Thyroid gland (tissue), 4 donors: ENCODE measurements at regions not wholly inside any gene's neighbourhood (a gene's known extent, or its start where the extent isn't known, plus 50 kb on each side); places are given as distances from the start of the nearest gene placed in this dataset.

Source experiments
- DNase-seq, 2 donors: peaks; one replicate each; pipeline ENCODE4 v3.0.0-alpha.2; 2019
- H3K27ac ChIP-seq, 3 donors: fragments of 200-600 bp; sonication (generic); 1 replicate in 2 of 3; 2 replicates in 1 of 3; pipeline ENCODE4 v1.5.1; 2016 to 2019; ENCODE audit warnings: mild to moderate bottlenecking in 1 of 3, moderate library complexity in 1 of 3
- H3K27me3 ChIP-seq: fragments of 200-600 bp; sonication (generic); one replicate; pipeline ENCODE4 v1.5.1; 2019
- H3K36me3 ChIP-seq, 2 donors: fragments of 200-600 bp; sonication (generic); one replicate each; pipeline ENCODE4 v1.5.1; 2016 to 2019
- H3K4me1 ChIP-seq, 2 donors: fragments of 200-600 bp; sonication (generic); one replicate each; pipeline ENCODE4 v1.5.1; 2017 to 2019
- H3K4me3 ChIP-seq, 3 donors: fragments of 200-600 bp; sonication (generic); replicated peaks in 1 of 3; 1 replicate in 2 of 3; 2 replicates in 1 of 3; pipeline ENCODE4 v1.5.1; 2016; ENCODE audit warnings: mild to moderate bottlenecking in 1 of 3
- H3K9me3 ChIP-seq: fragments of 200-600 bp; sonication (generic); one replicate; pipeline ENCODE4 v1.5.1; 2017
- POLR2A ChIP-seq, 2 donors: fragments of 450-650 bp; IDR thresholded peaks; one replicate each; pipeline ENCODE4 v1.6.1; 2017; ENCODE audit warnings: antibody characterized with exemption in 2 of 2, mild to moderate bottlenecking in 2 of 2, moderate library complexity in 1 of 2
- WGBS, 2 donors: methylation state at CpG; one replicate each; pipeline ENCODE4 v1.1.5; 2017; 5-methylcytosine and 5-hydroxymethylcytosine counted together
- intact Hi-C: fragments of 100-400 bp; cut with DNase I; formaldehyde crosslinking; loops from one replicate; pipeline ENCODE4 v1.15.1; 2023
- TF ChIP-seq, protein P1 (sequence below), 6 experiments: fragments of 200-600 bp in 3 of 6; fragments of 450-650 bp in 3 of 6; sonication (generic) in 3 of 6; IDR thresholded peaks; one replicate each; pipeline ENCODE4 v1.5.1; 2016 to 2019; ENCODE audit warnings: antibody characterized with exemption in 6 of 6, mild to moderate bottlenecking in 2 of 6, inconsistent platforms in 1 of 6, moderate library complexity in 1 of 6

DNA sequence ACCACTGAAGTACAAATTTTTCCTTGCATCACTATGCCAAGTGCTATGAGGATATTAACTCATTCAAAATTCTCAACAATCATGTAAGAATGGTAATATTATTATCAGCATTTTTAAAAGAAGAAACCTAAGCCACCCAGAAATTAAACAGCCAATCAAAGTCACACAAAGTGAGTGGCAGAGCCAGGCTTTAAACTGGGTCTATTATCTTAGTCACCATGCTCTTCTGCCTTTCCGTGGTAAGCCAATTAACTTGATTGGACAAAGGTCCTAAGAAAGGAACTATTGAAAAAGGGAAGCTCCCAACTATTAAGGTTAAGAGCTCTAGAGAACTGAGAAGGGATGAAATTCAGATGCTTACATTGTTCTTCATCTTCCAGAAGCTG, 111.5 kb downstream of the ASB9 start:
- intact Hi-C loops = no loop called here
- 76 to 83% methylated on average over 1 of the region's 1 CpG for WGBS, 2 donors
- Histone ChIP-seq H3K9me3 (no peaks in the 10 kb centered on the region), H3K36me3 (no peaks in the 10 kb centered on the region), H3K4me3 (no peak overlapping the region), H3K27ac (no peak overlapping the region), H3K4me1 (no peaks in the 10 kb centered on the region), H3K27me3 (no peaks in the 10 kb centered on the region)
- no peak for DNase-seq
- TF ChIP-seq POLR2A (IDR thresholded peaks at IDR 0.05) = no peak
- TF ChIP-seq, protein P1, sequence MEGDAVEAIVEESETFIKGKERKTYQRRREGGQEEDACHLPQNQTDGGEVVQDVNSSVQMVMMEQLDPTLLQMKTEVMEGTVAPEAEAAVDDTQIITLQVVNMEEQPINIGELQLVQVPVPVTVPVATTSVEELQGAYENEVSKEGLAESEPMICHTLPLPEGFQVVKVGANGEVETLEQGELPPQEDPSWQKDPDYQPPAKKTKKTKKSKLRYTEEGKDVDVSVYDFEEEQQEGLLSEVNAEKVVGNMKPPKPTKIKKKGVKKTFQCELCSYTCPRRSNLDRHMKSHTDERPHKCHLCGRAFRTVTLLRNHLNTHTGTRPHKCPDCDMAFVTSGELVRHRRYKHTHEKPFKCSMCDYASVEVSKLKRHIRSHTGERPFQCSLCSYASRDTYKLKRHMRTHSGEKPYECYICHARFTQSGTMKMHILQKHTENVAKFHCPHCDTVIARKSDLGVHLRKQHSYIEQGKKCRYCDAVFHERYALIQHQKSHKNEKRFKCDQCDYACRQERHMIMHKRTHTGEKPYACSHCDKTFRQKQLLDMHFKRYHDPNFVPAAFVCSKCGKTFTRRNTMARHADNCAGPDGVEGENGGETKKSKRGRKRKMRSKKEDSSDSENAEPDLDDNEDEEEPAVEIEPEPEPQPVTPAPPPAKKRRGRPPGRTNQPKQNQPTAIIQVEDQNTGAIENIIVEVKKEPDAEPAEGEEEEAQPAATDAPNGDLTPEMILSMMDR (IDR thresholded peaks at IDR 0.05) = no peak

DNA sequence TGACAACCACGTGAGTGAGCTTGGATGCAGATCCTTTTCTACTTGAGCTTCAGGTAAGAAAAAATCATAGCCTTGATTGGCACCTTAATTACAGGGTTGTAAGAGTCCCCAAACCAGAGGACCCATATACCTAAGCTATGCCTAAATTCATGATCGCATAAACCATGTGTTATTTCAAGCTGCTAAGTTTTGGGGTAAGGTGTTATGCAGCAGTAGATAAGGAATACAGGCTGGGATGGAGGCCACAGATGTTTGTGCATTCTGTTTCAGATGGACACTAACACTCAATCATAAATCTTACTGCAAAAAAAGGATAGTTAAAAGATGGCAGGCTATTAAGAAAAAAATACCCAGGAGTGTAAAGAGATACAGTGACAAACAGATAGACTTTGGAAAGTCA, 112.3 kb downstream of the ASB9 start:
- Histone ChIP-seq H3K4me1 (no peaks in the 10 kb centered on the region), H3K27ac (no peak overlapping the region), H3K36me3 (no peaks in the 10 kb centered on the region), H3K9me3 (no peaks in the 10 kb centered on the region), H3K4me3 (no peak overlapping the region), H3K27me3 (no peaks in the 10 kb centered on the region)
- intact Hi-C loops = no loop called here
- no peak for TF ChIP-seq POLR2A (IDR thresholded peaks at IDR 0.05)
- TF ChIP-seq, protein P1 (IDR thresholded peaks at IDR 0.05) = no peak
- no peak for DNase-seq
- 92 to 100% methylated on average over 2 of the region's 2 CpGs for WGBS, 2 donors

DNA sequence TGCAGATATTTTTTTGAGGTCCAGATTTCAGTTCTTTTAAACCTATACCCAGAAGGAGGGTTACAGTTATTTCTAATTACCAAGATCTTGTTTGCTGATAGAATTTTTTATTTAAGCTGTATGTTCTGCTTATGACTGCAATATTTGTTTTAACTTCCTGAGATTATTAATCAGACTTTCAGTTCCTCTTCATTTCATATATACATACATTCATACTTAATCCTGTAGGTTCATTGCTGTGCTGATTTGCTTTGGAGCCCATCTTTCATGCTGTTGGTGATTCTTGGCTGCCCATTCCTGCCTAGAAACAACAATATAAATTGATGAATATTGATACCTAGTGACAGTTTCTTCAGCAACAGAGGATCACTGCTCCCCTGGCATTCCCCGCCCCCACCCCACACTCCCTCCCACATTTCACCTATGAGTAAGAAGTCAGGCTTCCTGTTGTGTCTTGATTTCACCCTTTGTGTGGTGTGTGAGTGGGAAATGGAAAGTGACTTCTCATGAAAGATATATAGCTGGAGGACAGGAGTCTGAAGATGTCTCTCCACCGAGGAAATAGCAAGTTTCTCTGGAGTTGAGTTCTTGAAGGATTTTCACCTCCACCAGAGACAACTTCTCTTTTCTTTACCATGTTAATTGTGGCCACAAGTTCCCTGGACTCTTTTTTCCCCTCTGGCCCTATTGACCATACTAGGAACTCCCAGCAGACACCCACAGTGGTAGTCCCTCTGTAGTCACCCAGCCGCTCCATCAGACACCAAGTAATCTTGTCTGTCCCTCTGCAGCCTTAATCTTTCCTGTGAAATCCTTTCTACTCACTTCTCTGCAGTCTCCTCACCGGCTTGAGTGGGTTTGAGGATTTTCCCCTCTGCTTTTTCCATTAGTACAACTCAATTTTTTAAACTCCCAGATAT, 118.4 kb downstream of the ASB9 start:
- no peaks in the 10 kb centered on the region for H3K9me3 ChIP-seq
- TF ChIP-seq, protein P1 (IDR thresholded peaks at IDR 0.05) = no peak
- no peak for TF ChIP-seq POLR2A (IDR thresholded peaks at IDR 0.05)
- no peak overlapping the region for H3K4me3 ChIP-seq
- H3K36me3 ChIP-seq = no peaks in the 10 kb centered on the region
- WGBS, 2 donors = 79 to 86% methylated on average over 4 of the region's 4 CpGs
- intact Hi-C loops = no loop called here
- DNase-seq = no peak
- H3K27ac ChIP-seq = no peak overlapping the region
- no peaks in the 10 kb centered on the region for H3K4me1 ChIP-seq
- H3K27me3 ChIP-seq = no peaks in the 10 kb centered on the region

DNA sequence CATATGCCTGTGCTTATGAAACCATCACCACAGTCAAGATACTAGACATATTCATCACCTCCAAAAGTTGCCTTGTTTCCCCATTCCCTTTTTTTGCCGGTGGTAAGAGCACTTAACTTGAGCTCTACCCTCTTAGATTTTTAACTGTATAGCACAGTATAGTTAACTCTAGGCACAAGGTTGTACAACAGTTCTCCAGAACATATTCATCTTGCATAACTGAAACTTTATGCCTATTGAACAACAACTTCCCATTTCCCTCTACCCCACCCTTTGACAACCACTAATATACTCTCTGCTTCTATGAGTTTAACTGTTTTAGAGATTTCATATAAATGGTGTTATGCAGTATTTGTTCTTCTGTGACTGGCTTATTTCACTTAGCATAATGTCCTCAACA, 119.3 kb downstream of the ASB9 start:
- 77 to 84% methylated on average over 1 of the region's 1 CpG for WGBS, 2 donors
- Histone ChIP-seq H3K36me3 (no peaks in the 10 kb centered on the region), H3K27ac (no peak overlapping the region), H3K4me3 (no peak overlapping the region), H3K4me1 (no peaks in the 10 kb centered on the region), H3K27me3 (no peaks in the 10 kb centered on the region), H3K9me3 (no peaks in the 10 kb centered on the region)
- intact Hi-C loops = no loop called here
- no peak for TF ChIP-seq POLR2A (IDR thresholded peaks at IDR 0.05)
- TF ChIP-seq, protein P1 (IDR thresholded peaks at IDR 0.05) = no peak
- DNase-seq = no peak

DNA sequence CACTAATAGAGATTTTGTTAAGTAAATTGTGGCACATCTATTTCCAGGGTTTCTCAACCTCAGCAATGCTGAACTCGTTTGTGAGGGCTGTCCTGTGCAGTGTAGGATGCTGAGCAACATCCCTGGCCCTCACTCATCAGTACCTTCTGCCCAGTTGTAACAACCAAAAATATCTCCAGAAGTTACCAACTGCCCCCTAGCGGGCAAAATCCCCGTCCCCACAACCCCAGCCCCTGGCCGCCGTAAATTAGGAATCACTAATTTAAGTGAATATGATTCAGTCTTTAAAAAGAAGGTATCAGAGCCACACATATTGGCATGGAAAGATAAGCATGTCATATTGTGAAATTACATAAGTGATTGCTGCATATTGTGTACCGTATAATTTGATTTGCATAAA, 123.4 kb downstream of the ASB9 start:
- no peak for TF ChIP-seq POLR2A (IDR thresholded peaks at IDR 0.05)
- TF ChIP-seq, protein P1 (IDR thresholded peaks at IDR 0.05) = no peak
- H3K4me3 ChIP-seq = no peak overlapping the region
- H3K36me3 ChIP-seq = no peaks in the 10 kb centered on the region
- H3K4me1 ChIP-seq = peaks cover 0 to 5% of the 10 kb centered on the region in 2 donors
- H3K27ac ChIP-seq = no peak overlapping the region
- intact Hi-C loops = no loop called here
- no peak for DNase-seq
- no peaks in the 10 kb centered on the region for H3K27me3 ChIP-seq
- H3K9me3 ChIP-seq = no peaks in the 10 kb centered on the region
- WGBS, 2 donors = 39 to 49% methylated on average over 6 of the region's 6 CpGs
